K562 (cell line): ENCODE measurements at regions not wholly inside any gene's neighbourhood (a gene's known extent, or its start where the extent isn't known, plus 50 kb on each side); places are given as distances from the start of the nearest gene placed in this dataset.

Experiments used
- ATAC-seq: fragments of 200-7000 bp; cut with Tn5 transposase; 3 replicates; pipeline ENCODE4 v1.9.1; 2020; ENCODE audit warnings: moderate library complexity
- BruUV-seq: library from RNA; stranded (reverse); fragments of 400-500 nt; replicated peaks from 2 replicates; lab custom pipeline; 2021; lab: Mats Ljungman, UMichigan
- CTCF ChIA-PET: fragments of 300-600 bp; formaldehyde crosslinking; extraction: SDS; loops from one replicate; lab custom pipeline; 2021; ENCODE audit warnings: low intra/inter-chr PET ratio; lab: Yijun Ruan, JAX
- POLR2A ChIA-PET: fragments of 300-600, 350-650 bp; sonication (Branson Sonifier 250); formaldehyde crosslinking; extraction: SDS; loops from one replicate; lab custom pipeline; 2021; ENCODE audit warnings: antibody characterized with exemption, inconsistent platforms; lab: Yijun Ruan, JAX
- DNase-seq, 4 experiments: peaks; one replicate each; pipeline versions ENCODE4 v3.0.0 to v3.0.0-alpha.2; 2011 to 2018; ENCODE audit warnings: low spot score in 3 of 4, mixed read lengths in 3 of 4; ENCODE audit errors: extremely low read depth in 1 of 4
- FAIRE-seq: peaks from 2 replicates; lab custom pipeline; 2011; peaks lifted over from hg19 to GRCh38; lab: Jason Lieb, UNC
- H2AFZ ChIP-seq: 2 replicates; pipeline ENCODE4 v1.6.0; 2011; ENCODE audit warnings: low read depth, low read length, control low read depth, inconsistent platforms
- H3K27ac ChIP-seq: fragments of 200-600 bp; 3 replicates; pipeline ENCODE4 v1.8.0; 2011; ENCODE audit warnings: low read depth, mild to moderate bottlenecking, control low read depth, inconsistent platforms, low read length, moderate library complexity, mixed read lengths; ENCODE audit errors: extremely low read depth
- H3K27me3 ChIP-seq, 2 experiments: fragments of 300-600 bp in 1 of 2; 2 replicates in 1 of 2; 3 replicates in 1 of 2; pipeline versions ENCODE4 v1.6.0 to v1.8.0; 2011; ENCODE audit warnings: inconsistent platforms in 2 of 2, low read length in 2 of 2, mild to moderate bottlenecking in 1 of 2, mixed read lengths in 1 of 2, moderate library complexity in 1 of 2; ENCODE audit not compliant: control insufficient read depth in 2 of 2, insufficient read depth in 2 of 2
- H3K36me3 ChIP-seq: fragments of 300-600 bp; 3 replicates; pipeline ENCODE4 v1.8.0; 2011; ENCODE audit warnings: mild to moderate bottlenecking, low read length, inconsistent platforms; ENCODE audit not compliant: control insufficient read depth, insufficient read depth
- H3K4me1 ChIP-seq, 2 experiments: fragments of 200-600 bp in 1 of 2; replicated peaks in 1 of 2; 2 replicates in 1 of 2; 3 replicates in 1 of 2; pipeline versions ENCODE4 v1.5.1 to v1.8.0; 2011; ENCODE audit warnings: inconsistent platforms in 2 of 2, low read length in 2 of 2, mild to moderate bottlenecking in 1 of 2, mixed read lengths in 1 of 2, moderate library complexity in 1 of 2; ENCODE audit not compliant: control insufficient read depth in 2 of 2, insufficient read depth in 2 of 2
- H3K4me2 ChIP-seq: 2 replicates; pipeline ENCODE4 v1.6.1; 2011; ENCODE audit warnings: low read length, control low read depth, inconsistent platforms, mixed read lengths; ENCODE audit not compliant: insufficient read depth
- H3K4me3 ChIP-seq: fragments of 200-600 bp; sonication (generic), shearing (Covaris generic); 2 replicates; pipeline ENCODE4 v1.5.1; 2016; ENCODE audit warnings: control low read depth, inconsistent platforms
- H3K79me2 ChIP-seq: fragments of 200-600 bp; 3 replicates; pipeline ENCODE4 v1.8.0; 2011; ENCODE audit warnings: low read length, inconsistent platforms; ENCODE audit not compliant: control insufficient read depth, insufficient read depth
- H3K9ac ChIP-seq, 2 experiments: 2 replicates each; pipeline versions ENCODE4 v1.6.0 to v1.6.1; 2011; ENCODE audit warnings: low read depth in 2 of 2, low read length in 2 of 2, control low read depth in 1 of 2, inconsistent platforms in 1 of 2, mild to moderate bottlenecking in 1 of 2, mixed read lengths in 1 of 2; ENCODE audit not compliant: insufficient read depth in 1 of 2
- H3K9me1 ChIP-seq: one replicate; pipeline ENCODE4 v1.6.0; 2011; ENCODE audit warnings: inconsistent platforms, mild to moderate bottlenecking, low read length, moderate library complexity; ENCODE audit not compliant: control insufficient read depth, insufficient read depth
- H3K9me3 ChIP-seq: replicated peaks from 2 replicates; pipeline ENCODE4 v1.5.1; 2011; ENCODE audit warnings: low read depth, low read length, inconsistent platforms; ENCODE audit not compliant: control insufficient read depth, insufficient read depth
- H4K20me1 ChIP-seq: replicated peaks from 2 replicates; pipeline ENCODE4 v1.6.1; 2011; ENCODE audit warnings: low read length, inconsistent platforms, mixed read lengths; ENCODE audit not compliant: control insufficient read depth, insufficient read depth
- CAMTA2 ChIP-seq: fragments of 250-450 bp; sonication (Bioruptor Pico); conservative IDR thresholded peaks from 2 replicates; pipeline ENCODE4 v1.5.1; 2022
- FOSL1 ChIP-seq: fragments of 200-800 bp; sonication (Bioruptor generic); conservative IDR thresholded peaks from 2 replicates; pipeline ENCODE4 v1.6.1; 2016; ENCODE audit warnings: missing genetic modification characterization, missing compliant biosample characterization
- KAT7 ChIP-seq: sonication (generic); formaldehyde crosslinking; IDR thresholded peaks from 2 replicates; pipeline ENCODE4 v1.8.0; 2022; ENCODE audit warnings: missing genetic modification reagents, mild to moderate bottlenecking, borderline replicate concordance
- KDM1A ChIP-seq, 2 experiments: fragments of 450-650 bp; IDR thresholded peaks; 2 replicates each; pipeline ENCODE4 v1.6.1; 2016; ENCODE audit warnings: mild to moderate bottlenecking in 2 of 2
- POLR2AphosphoS2 ChIP-seq: IDR thresholded peaks from 2 replicates; pipeline ENCODE4 v1.6.1; 2012; ENCODE audit warnings: low read length, improper control_type of control experiment
- SRSF3 ChIP-seq: fragments of 200-400 bp; formaldehyde crosslinking; IDR thresholded peaks from 2 replicates; pipeline ENCODE4 v1.6.1; 2016; ENCODE audit warnings: mild to moderate bottlenecking, low read length, moderate library complexity; ENCODE audit not compliant: insufficient read depth
- TAF1 ChIP-seq: IDR thresholded peaks from 2 replicates; pipeline ENCODE4 v1.6.1; 2011; ENCODE audit warnings: mild to moderate bottlenecking, low read length, moderate library complexity; ENCODE audit not compliant: insufficient read depth, control insufficient read depth, severe bottlenecking; ENCODE audit errors: extremely low read depth
- ZBED1 ChIP-seq: IDR thresholded peaks from 2 replicates; pipeline ENCODE4 v1.6.1; 2014
- ZBTB2 ChIP-seq: fragments of 450-650 bp; IDR thresholded peaks from 2 replicates; pipeline ENCODE4 v1.6.1; 2016; ENCODE audit warnings: antibody characterized with exemption
- ZNF518B ChIP-seq: fragments of 250-450 bp; sonication (Bioruptor Pico); IDR thresholded peaks from 2 replicates; pipeline ENCODE4 v1.5.0; 2021; ENCODE audit warnings: mild to moderate bottlenecking, moderate library complexity
- ZNF79 ChIP-seq: fragments of 250-450 bp; sonication (Bioruptor Pico); IDR thresholded peaks from 2 replicates; pipeline ENCODE4 v1.4.0; 2020; ENCODE audit warnings: low read depth, mild to moderate bottlenecking, moderate library complexity
- WGBS: fragments of 100-300 bp; shearing (Covaris generic); methylation state at CpG from one replicate; pipeline ENCODE4 v1.1.6; 2016; ENCODE audit warnings: low coverage, mixed read lengths; ENCODE audit not compliant: insufficient coverage; ENCODE audit errors: missing lambda C conversion rate; 5-methylcytosine and 5-hydroxymethylcytosine counted together
- in situ Hi-C: fragments of 300-500 bp; cut with MboI; formaldehyde crosslinking; loops from 4 replicates; pipeline ENCODE4 v1.15.0; 2018; ENCODE audit warnings: inconsistent platforms, mixed read lengths
- intact Hi-C: fragments of 100-400 bp; cut with micrococcal nuclease; formaldehyde crosslinking; loops from 2 replicates; pipeline ENCODE4 v1.14.2; 2022
- TF ChIP-seq, protein P1 (sequence below): sonication (generic); formaldehyde crosslinking; IDR thresholded peaks from 2 replicates; pipeline ENCODE4 v1.8.0; 2022; ENCODE audit warnings: missing genetic modification reagents, mild to moderate bottlenecking, moderate library complexity, borderline replicate concordance

DNA sequence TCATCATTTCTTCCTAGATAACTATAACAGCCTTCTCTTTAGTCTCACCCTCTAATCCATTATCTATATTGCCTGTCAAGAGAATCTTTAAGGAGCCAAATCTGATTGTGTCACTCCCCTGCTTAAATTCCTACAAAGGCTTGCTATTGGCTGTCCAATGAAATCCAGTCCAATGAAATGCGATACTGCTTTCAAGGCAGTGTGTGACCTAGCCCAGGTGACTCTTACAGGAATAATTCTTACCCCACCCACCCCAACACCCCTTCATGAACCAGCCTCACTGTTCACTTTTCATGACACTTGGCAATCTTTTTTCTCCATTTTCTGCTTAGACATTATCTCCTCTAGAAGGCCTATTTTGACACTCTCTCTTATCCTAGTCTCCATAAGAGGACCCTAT, 163.3 kb upstream of the MARCKS start:
- Histone ChIP-seq H3K36me3 (no peaks in the 10 kb centered on the region), H4K20me1 (no peaks in the 10 kb centered on the region), H3K79me2 (no peaks in the 10 kb centered on the region), H3K27ac (no peak overlapping the region), H3K4me3 (no peak overlapping the region), H3K9me1 (no peaks in the 10 kb centered on the region), H3K9ac (no peak overlapping the region), H3K9me3 (no peaks in the 10 kb centered on the region), H3K27me3 (no peaks in the 10 kb centered on the region), H3K4me2 (no peak overlapping the region), H2AFZ (no peak overlapping the region), H3K4me1 (no peaks in the 10 kb centered on the region)
- in situ Hi-C loops: no loop called here
- ATAC-seq: no peak
- FAIRE-seq: no peak
- POLR2A ChIA-PET: no interaction called here
- CTCF ChIA-PET: no interaction called here
- TF ChIP-seq FOSL1 (tag): no peak
- TF ChIP-seq ZBTB2: no peak
- TF ChIP-seq ZNF518B: no peak
- no peak for TF ChIP-seq KAT7
- no peak for TF ChIP-seq SRSF3
- TF ChIP-seq KDM1A (IDR thresholded peaks at IDR 0.05): no peak
- TF ChIP-seq POLR2AphosphoS2: no peak
- no peak for TF ChIP-seq ZNF79 (CRISPR knock-in tag)
- TF ChIP-seq TAF1: no peak
- TF ChIP-seq CAMTA2 (CRISPR knock-in tag): no peak
- TF ChIP-seq ZBED1: no peak
- TF ChIP-seq, protein P1, sequence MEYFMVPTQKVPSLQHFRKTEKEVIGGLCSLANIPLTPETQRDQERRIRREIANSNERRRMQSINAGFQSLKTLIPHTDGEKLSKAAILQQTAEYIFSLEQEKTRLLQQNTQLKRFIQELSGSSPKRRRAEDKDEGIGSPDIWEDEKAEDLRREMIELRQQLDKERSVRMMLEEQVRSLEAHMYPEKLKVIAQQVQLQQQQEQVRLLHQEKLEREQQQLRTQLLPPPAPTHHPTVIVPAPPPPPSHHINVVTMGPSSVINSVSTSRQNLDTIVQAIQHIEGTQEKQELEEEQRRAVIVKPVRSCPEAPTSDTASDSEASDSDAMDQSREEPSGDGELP: no peak
- 0% methylated on average over 1 of the region's 1 CpG for WGBS
- DNase-seq: no peak
- intact Hi-C loops: no loop called here
- no TSS peak for BruUV-seq
